Smooth muscle cell (in vitro differentiated cells): ENCODE measurements at regions not wholly inside any gene's neighbourhood (a gene's known extent, or its start where the extent isn't known, plus 50 kb on each side); places are given as distances from the start of the nearest gene placed in this dataset.

Source experiments
- DNase-seq: peaks from one replicate; lab custom pipeline; 2025; ENCODE audit not compliant: unreplicated experiment; lab: John Stamatoyannopoulos, UW
- H2AFZ ChIP-seq: fragments of 200-600 bp; sonication (generic); 2 replicates; pipeline ENCODE4 v1.6.0; 2016; ENCODE audit warnings: antibody characterized with exemption, low read depth, mild to moderate bottlenecking
- H3F3A ChIP-seq: fragments of 200-600 bp; sonication (generic); 2 replicates; pipeline ENCODE4 v1.6.0; 2017; ENCODE audit warnings: antibody characterized with exemption, low read depth
- H3K27ac ChIP-seq: fragments of 200-600 bp; sonication (generic); 2 replicates; pipeline ENCODE4 v1.5.1; 2016; ENCODE audit warnings: low read depth, mild to moderate bottlenecking
- H3K27me3 ChIP-seq: fragments of 200-600 bp; sonication (generic); 2 replicates; pipeline ENCODE4 v1.6.1; 2016; ENCODE audit warnings: low read depth, mild to moderate bottlenecking
- H3K36me3 ChIP-seq: fragments of 200-600 bp; sonication (generic); 2 replicates; pipeline ENCODE4 v1.5.1; 2016; ENCODE audit warnings: low read depth
- H3K4me1 ChIP-seq: fragments of 200-600 bp; sonication (generic); 2 replicates; pipeline ENCODE4 v1.5.1; 2016; ENCODE audit warnings: low read depth
- H3K4me2 ChIP-seq: fragments of 200-600 bp; sonication (generic); 2 replicates; pipeline ENCODE4 v1.6.0; 2016; ENCODE audit warnings: mild to moderate bottlenecking
- H3K4me3 ChIP-seq: fragments of 200-600 bp; sonication (generic); 2 replicates; pipeline ENCODE4 v1.5.1; 2016; ENCODE audit warnings: mild to moderate bottlenecking
- H3K79me2 ChIP-seq: fragments of 200-600 bp; sonication (generic); 2 replicates; pipeline ENCODE4 v1.6.0; 2016; ENCODE audit warnings: low read depth, mild to moderate bottlenecking
- H3K9ac ChIP-seq: fragments of 200-600 bp; sonication (generic); 2 replicates; pipeline ENCODE4 v1.6.0; 2016; ENCODE audit warnings: low read depth
- H3K9me3 ChIP-seq: fragments of 200-600 bp; sonication (generic); replicated peaks from 2 replicates; pipeline ENCODE4 v1.5.1; 2016; ENCODE audit warnings: low read depth
- H4K20me1 ChIP-seq: fragments of 200-600 bp; sonication (generic); 2 replicates; pipeline ENCODE4 v1.6.0; 2016; ENCODE audit warnings: low read depth
- CTCF ChIP-seq: fragments of 200-600 bp; sonication (generic); IDR thresholded peaks from 2 replicates; pipeline ENCODE4 v1.5.1; 2017; ENCODE audit warnings: borderline replicate concordance, mild to moderate bottlenecking, antibody characterized with exemption; ENCODE audit not compliant: insufficient read depth, poor library complexity, severe bottlenecking
- WGBS: methylation state at CpG from one replicate; pipeline ENCODE4 v1.1.7; 2016; ENCODE audit warnings: low lambda C conversion rate; 5-methylcytosine and 5-hydroxymethylcytosine counted together

DNA sequence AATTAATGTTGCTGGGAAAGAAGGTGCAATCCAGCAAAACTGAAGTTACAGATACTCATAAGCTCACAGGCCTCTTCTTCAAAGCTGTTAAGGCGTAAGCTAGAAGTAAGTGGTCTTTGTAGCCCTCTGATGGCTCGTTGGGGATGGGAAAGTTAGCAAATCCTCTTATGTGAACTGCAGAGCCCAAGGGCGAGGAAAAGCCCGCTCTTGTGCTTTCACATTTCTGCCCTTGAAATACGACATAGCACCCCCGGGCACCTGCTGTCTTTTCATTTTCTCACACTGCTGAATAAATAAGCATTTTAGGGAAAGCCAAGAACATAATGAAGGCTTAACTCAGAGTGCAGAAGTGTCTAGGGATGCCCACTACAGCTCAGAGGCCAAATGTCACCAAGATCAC lies 73.1 kb upstream of the SORBS2 start:
- no peak overlapping the region for H3K4me3 ChIP-seq
- H3K4me2 ChIP-seq, result no peak overlapping the region
- H3K79me2 ChIP-seq, result no peaks in the 10 kb centered on the region
- H3K9me3 ChIP-seq, result peaks cover 5% of the 10 kb centered on the region
- TF ChIP-seq CTCF, result no peak
- no peak for DNase-seq
- H3K27ac ChIP-seq, result no peak overlapping the region
- no peaks in the 10 kb centered on the region for H3K36me3 ChIP-seq
- H4K20me1 ChIP-seq, result no peaks in the 10 kb centered on the region
- H3K4me1 ChIP-seq, result peaks cover 3% of the 10 kb centered on the region
- no peaks in the 10 kb centered on the region for H3F3A ChIP-seq
- H3K27me3 ChIP-seq, result peaks cover 6% of the 10 kb centered on the region
- WGBS, result 88% methylated on average over 6 of the region's 6 CpGs
- H2AFZ ChIP-seq, result no peak overlapping the region
- no peak overlapping the region for H3K9ac ChIP-seq

GRCh38 chr4:185885604-185886003 lies 73.6 kb upstream of the SORBS2 start:
- H2AFZ ChIP-seq, result no peak overlapping the region
- 81% methylated on average over 6 of the region's 6 CpGs for WGBS
- no peak for DNase-seq

GRCh38 chr4:185886832-185887524 lies 75.0 kb upstream of the SORBS2 start:
- Histone ChIP-seq H3K27me3 (peaks cover 6% of the 10 kb centered on the region), H4K20me1 (no peaks in the 10 kb centered on the region), H3K36me3 (no peaks in the 10 kb centered on the region), H3F3A (no peaks in the 10 kb centered on the region), H3K4me2 (no peak overlapping the region), H3K79me2 (no peaks in the 10 kb centered on the region), H3K9me3 (peaks cover 5% of the 10 kb centered on the region), H3K9ac (no peak overlapping the region), H3K27ac (no peak overlapping the region), H3K4me1 (no peaks in the 10 kb centered on the region), H3K4me3 (no peak overlapping the region), H2AFZ (no peak overlapping the region)
- no peak for DNase-seq
- TF ChIP-seq CTCF, result no peak
- 95% methylated on average over 15 of the region's 15 CpGs for WGBS

More at GRCh38 chr4:185885604-185886003, 73.6 kb upstream of the SORBS2 start:
- H3K27me3 ChIP-seq, result peaks cover 6% of the 10 kb centered on the region
- H3K4me3 ChIP-seq, result no peak overlapping the region
- no peaks in the 10 kb centered on the region for H4K20me1 ChIP-seq
- H3K36me3 ChIP-seq, result no peaks in the 10 kb centered on the region
- H3K9me3 ChIP-seq, result peaks cover 5% of the 10 kb centered on the region
- TF ChIP-seq CTCF, result no peak
- no peak overlapping the region for H3K4me2 ChIP-seq
- no peaks in the 10 kb centered on the region for H3F3A ChIP-seq
- peaks cover under 1% of the 10 kb centered on the region for H3K4me1 ChIP-seq
- H3K27ac ChIP-seq, result no peak overlapping the region
- H3K79me2 ChIP-seq, result no peaks in the 10 kb centered on the region
- H3K9ac ChIP-seq, result no peak overlapping the region

DNA sequence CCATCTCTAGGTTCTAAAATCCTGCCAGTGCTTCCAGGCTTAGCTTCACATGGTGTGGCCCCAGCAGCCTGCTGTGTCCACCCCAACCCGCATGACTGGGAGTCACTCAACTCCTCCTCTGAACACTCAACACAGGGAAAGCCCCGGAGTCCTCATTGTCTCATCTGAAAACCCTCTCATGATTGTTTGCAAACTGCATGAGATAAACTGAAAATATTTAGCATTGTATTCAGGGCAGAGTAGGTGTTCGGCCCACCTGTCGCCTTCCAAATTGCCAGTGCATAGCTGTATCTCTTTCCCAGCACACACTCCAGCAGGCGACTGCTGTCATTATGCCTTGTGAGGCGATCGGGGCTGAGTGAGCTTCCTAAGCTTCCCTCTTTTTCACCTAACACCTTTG lies 76.7 kb upstream of the SORBS2 start:
- Histone ChIP-seq H3K9me3 (peaks cover 5% of the 10 kb centered on the region), H3F3A (no peaks in the 10 kb centered on the region), H3K4me2 (no peak overlapping the region), H2AFZ (no peak overlapping the region), H4K20me1 (no peaks in the 10 kb centered on the region), H3K36me3 (no peaks in the 10 kb centered on the region), H3K4me3 (no peak overlapping the region), H3K9ac (no peak overlapping the region), H3K79me2 (no peaks in the 10 kb centered on the region), H3K27ac (no peak overlapping the region), H3K27me3 (peaks cover 2% of the 10 kb centered on the region), H3K4me1 (no peaks in the 10 kb centered on the region)
- TF ChIP-seq CTCF, result no peak
- 97% methylated on average over 7 of the region's 7 CpGs for WGBS
- DNase-seq, result no peak
